SW 1271 (cell line): ENCODE measurements at regions not wholly inside any gene's neighbourhood (a gene's known extent, or its start where the extent isn't known, plus 50 kb on each side); places are given as distances from the start of the nearest gene placed in this dataset.
"Not testable (repeated sequence)": the region's sequence is repeated elsewhere in the genome, so short reads cannot be mapped to it uniquely, and the experiment has no call there.

Source experiments
- DNase-seq, 2 experiments: peaks; one replicate each; lab custom pipeline; 2025; lab: John Stamatoyannopoulos, UW

- DNase-seq, result no peak
These were observed 368.7 kb upstream of the ARHGEF26 start for GRCh38 chr3:153752405-153753027.

GRCh38 chr3:153753035-153753434 lies 368.2 kb upstream of the ARHGEF26 start:
- no peak for DNase-seq

GRCh38 chr3:153756816-153757215 lies 364.4 kb upstream of the ARHGEF26 start:
- DNase-seq, result no peak

GRCh38 chr3:153757839-153758238 lies 363.4 kb upstream of the ARHGEF26 start:
- no peak for DNase-seq

- no peak for DNase-seq
These were observed 360.2 kb upstream of the ARHGEF26 start for GRCh38 chr3:153760948-153761347.

GRCh38 chr3:153762411-153763235 lies 358.6 kb upstream of the ARHGEF26 start:
- no peak for DNase-seq

- no peak for DNase-seq
These were observed 353.3 kb upstream of the ARHGEF26 start for GRCh38 chr3:153767601-153768560.

- DNase-seq, result peak in 1 of 2 experiments; percentile 41
These were observed 352.4 kb upstream of the ARHGEF26 start for GRCh38 chr3:153768561-153769469.

GRCh38 chr3:153783106-153783505 lies 338.1 kb upstream of the ARHGEF26 start:
- no peak for DNase-seq

- DNase-seq, result no peak
These were observed 337.3 kb upstream of the ARHGEF26 start for GRCh38 chr3:153783741-153784480.

- DNase-seq, result no peak
These were observed 335.3 kb upstream of the ARHGEF26 start for GRCh38 chr3:153785901-153786300.

GRCh38 chr3:153789380-153789779 lies 331.8 kb upstream of the ARHGEF26 start:
- no peak for DNase-seq

GRCh38 chr3:153797056-153797455 lies 324.1 kb upstream of the ARHGEF26 start:
- DNase-seq, result not testable (repeated sequence)

GRCh38 chr3:153809097-153809496 lies 312.1 kb upstream of the ARHGEF26 start:
- no peak for DNase-seq

GRCh38 chr3:153818338-153818737 lies 302.9 kb upstream of the ARHGEF26 start:
- DNase-seq, result no peak

GRCh38 chr3:153820035-153820434 lies 301.2 kb upstream of the ARHGEF26 start:
- no peak for DNase-seq

- DNase-seq, result peak in 1 of 2 experiments; percentile 15
These were observed 292.8 kb upstream of the ARHGEF26 start for GRCh38 chr3:153828346-153828745.

- DNase-seq, result peak; percentile 7 to 65
These were observed 291.5 kb upstream of the ARHGEF26 start for GRCh38 chr3:153829606-153830170.

GRCh38 chr3:153830552-153830951 lies 290.6 kb upstream of the ARHGEF26 start:
- DNase-seq, result no peak

GRCh38 chr3:153835540-153835939 lies 285.6 kb upstream of the ARHGEF26 start:
- DNase-seq, result no peak
